WERI-Rb-1 (cell line): ENCODE measurements at regions not wholly inside any gene's neighbourhood (a gene's known extent, or its start where the extent isn't known, plus 50 kb on each side); places are given as distances from the start of the nearest gene placed in this dataset.
"Not testable (repeated sequence)": the region's sequence is repeated elsewhere in the genome, so short reads cannot be mapped to it uniquely, and the experiment has no call there.

Experiments used
- DNase-seq: peaks from one replicate; pipeline ENCODE4 v3.0.0-alpha.2; 2020
- H3K27ac ChIP-seq: fragments of 250-450 bp; sonication (Bioruptor Pico); 2 replicates; pipeline ENCODE4 v1.5.1; 2020; ENCODE audit warnings: mild to moderate bottlenecking, moderate library complexity
- H3K27me3 ChIP-seq: fragments of 250-450 bp; sonication (Bioruptor Pico); 2 replicates; pipeline ENCODE4 v1.5.1; 2021; ENCODE audit warnings: mild to moderate bottlenecking, low read depth, moderate library complexity; ENCODE audit not compliant: insufficient read depth, severe bottlenecking
- H3K36me3 ChIP-seq: fragments of 250-450 bp; sonication (Bioruptor Pico); 2 replicates; pipeline ENCODE4 v1.5.1; 2020; ENCODE audit warnings: mild to moderate bottlenecking, moderate library complexity
- H3K4me3 ChIP-seq: 2 replicates; pipeline ENCODE4 v1.5.1; 2011; ENCODE audit warnings: low read depth, mild to moderate bottlenecking, control low read depth, low read length
- H3K9me3 ChIP-seq: fragments of 250-450 bp; sonication (Bioruptor Pico); 2 replicates; pipeline ENCODE4 v1.5.1; 2021; ENCODE audit warnings: mild to moderate bottlenecking, moderate library complexity; ENCODE audit not compliant: severe bottlenecking
- TF ChIP-seq, protein P1 (sequence below): IDR thresholded peaks from 2 replicates; pipeline ENCODE4 v1.5.1; 2011; ENCODE audit warnings: low read depth, mild to moderate bottlenecking, control low read depth, inconsistent platforms, low read length

DNA sequence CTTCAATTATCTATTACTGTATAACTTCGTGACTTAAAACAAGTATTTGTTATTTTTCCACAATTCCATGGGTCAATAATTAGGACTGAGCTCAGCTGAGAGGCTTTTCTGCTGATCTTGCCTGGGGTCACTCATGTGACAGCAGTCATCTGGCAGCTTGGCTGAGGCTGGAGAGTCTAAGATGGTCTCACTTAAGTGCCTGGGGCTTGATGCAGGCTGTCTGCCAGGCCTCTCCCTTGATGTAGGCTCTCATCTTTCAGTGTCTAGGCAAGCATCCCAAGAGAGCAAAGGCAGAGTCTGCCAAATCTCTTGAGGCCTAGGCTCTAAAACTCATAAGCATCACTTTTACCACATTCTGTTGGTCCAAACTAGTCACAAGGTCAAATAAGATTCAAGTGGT lies 93.2 kb downstream of the NKX2-1 start:
- Histone ChIP-seq H3K27me3 (peaks cover 57% of the 10 kb centered on the region), H3K27ac (no peak overlapping the region), H3K36me3 (no peaks in the 10 kb centered on the region), H3K9me3 (no peaks in the 10 kb centered on the region), H3K4me3 (no peak overlapping the region)
- TF ChIP-seq, protein P1, sequence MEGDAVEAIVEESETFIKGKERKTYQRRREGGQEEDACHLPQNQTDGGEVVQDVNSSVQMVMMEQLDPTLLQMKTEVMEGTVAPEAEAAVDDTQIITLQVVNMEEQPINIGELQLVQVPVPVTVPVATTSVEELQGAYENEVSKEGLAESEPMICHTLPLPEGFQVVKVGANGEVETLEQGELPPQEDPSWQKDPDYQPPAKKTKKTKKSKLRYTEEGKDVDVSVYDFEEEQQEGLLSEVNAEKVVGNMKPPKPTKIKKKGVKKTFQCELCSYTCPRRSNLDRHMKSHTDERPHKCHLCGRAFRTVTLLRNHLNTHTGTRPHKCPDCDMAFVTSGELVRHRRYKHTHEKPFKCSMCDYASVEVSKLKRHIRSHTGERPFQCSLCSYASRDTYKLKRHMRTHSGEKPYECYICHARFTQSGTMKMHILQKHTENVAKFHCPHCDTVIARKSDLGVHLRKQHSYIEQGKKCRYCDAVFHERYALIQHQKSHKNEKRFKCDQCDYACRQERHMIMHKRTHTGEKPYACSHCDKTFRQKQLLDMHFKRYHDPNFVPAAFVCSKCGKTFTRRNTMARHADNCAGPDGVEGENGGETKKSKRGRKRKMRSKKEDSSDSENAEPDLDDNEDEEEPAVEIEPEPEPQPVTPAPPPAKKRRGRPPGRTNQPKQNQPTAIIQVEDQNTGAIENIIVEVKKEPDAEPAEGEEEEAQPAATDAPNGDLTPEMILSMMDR: no peak
- DNase-seq: no peak

DNA sequence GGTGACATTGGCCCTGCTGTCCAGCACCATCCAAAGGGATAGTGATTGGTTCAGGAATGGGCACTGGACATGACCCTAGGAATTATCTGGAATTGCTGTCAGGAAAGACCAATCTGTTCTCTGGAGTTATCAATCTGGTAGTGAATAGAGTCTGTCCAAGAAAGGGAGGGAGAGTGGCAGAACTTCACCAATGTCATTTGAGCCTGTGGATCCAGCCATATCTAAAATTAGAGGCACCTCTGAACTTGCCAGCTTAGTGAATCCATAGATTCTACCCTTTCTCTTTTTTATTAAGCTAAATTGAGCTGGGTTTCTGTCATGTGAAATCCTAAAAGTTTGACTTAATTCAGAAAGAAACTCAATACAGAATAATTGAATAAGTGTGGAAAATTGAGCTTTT lies 93.9 kb downstream of the NKX2-1 start:
- TF ChIP-seq, protein P1: no peak
- no peak overlapping the region for H3K27ac ChIP-seq
- peaks cover 60% of the 10 kb centered on the region for H3K27me3 ChIP-seq
- no peaks in the 10 kb centered on the region for H3K36me3 ChIP-seq
- H3K9me3 ChIP-seq: no peaks in the 10 kb centered on the region
- no peak for DNase-seq
- H3K4me3 ChIP-seq: no peak overlapping the region

DNA sequence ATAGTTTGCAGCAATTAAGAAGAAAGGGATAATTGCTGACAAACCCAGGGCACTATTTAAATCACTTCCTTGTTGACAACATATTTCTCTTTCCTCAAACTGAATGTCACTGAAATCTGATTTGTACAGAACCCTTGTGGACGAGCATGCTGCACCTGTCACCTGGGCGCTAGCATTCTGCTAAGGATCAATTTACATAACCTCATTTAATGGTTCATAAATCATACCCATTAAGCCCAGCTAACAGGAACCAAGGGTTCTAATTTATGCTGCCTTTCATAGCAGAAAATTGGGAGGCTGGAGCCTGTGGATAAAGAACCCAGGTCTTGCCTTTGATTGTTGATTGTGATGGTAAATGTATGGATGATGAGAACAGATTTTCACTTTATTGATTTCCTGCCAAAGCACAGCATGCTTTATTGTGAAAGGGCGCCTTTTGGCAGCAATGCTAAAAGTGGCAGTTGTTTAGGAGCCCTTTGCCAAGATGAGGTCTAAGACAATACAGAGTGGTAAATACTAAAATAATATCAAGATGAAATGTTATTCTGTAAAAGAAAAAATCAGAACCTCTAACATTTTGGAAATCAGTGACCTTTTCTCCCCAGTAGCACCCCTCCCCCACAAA lies 95.4 kb downstream of the NKX2-1 start:
- DNase-seq: no peak
- Histone ChIP-seq H3K27ac (no peak overlapping the region), H3K27me3 (peaks cover 56% of the 10 kb centered on the region), H3K36me3 (no peaks in the 10 kb centered on the region), H3K9me3 (no peaks in the 10 kb centered on the region), H3K4me3 (no peak overlapping the region)
- TF ChIP-seq, protein P1: no peak

DNA sequence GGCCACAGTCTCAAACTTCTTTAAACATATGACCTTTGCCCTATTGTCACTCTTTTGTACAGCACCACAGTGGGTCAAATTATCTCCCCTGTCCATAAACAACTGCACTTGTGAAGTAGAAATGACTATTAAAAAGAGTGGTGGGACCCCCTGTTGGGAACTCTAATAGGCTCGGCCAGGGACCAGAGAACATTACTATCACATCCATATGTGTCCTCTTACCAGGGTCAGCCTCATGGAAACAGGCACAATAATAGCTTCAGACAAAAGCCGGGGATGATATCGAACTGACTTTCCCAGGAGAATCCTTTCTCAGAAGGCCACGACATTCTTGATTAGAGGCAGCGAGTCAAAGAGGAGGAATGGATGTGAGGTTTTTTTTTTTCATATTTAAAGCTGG lies 96.6 kb downstream of the NKX2-1 start:
- Histone ChIP-seq H3K27me3 (peaks cover 52% of the 10 kb centered on the region), H3K9me3 (no peaks in the 10 kb centered on the region), H3K4me3 (no peak overlapping the region), H3K27ac (no peak overlapping the region), H3K36me3 (no peaks in the 10 kb centered on the region)
- TF ChIP-seq, protein P1: no peak
- DNase-seq: no peak

DNA sequence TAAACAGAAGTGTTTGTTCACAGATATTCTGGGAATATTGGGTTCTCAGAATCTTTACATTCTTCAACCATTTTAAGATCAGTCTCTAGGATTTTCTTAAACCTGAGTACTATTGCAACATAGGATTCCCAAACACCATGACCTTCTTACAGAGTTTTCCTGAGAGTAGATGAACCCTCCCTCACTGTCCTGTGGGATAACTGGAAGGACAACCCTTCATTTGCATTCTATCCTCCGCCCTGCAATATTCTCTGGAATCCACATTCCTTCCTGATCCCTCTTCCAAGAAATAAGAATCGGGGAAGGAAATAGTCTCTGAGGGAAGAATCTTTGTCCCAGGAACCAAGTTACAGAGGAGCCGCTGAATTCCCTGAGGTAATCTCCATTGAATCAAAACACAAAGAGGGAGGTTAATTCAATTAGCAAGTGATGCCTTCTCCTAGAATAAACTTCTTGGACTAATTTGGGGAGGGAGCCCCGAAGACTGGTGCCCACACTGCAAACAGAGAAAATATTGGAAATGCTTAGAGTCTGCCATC lies 99.8 kb upstream of the MBIP start:
- Histone ChIP-seq H3K36me3 (no peaks in the 10 kb centered on the region), H3K4me3 (no peak overlapping the region), H3K27ac (no peak overlapping the region), H3K9me3 (peaks cover 2% of the 10 kb centered on the region), H3K27me3 (peaks cover 34% of the 10 kb centered on the region)
- no peak for DNase-seq
- TF ChIP-seq, protein P1: no peak

DNA sequence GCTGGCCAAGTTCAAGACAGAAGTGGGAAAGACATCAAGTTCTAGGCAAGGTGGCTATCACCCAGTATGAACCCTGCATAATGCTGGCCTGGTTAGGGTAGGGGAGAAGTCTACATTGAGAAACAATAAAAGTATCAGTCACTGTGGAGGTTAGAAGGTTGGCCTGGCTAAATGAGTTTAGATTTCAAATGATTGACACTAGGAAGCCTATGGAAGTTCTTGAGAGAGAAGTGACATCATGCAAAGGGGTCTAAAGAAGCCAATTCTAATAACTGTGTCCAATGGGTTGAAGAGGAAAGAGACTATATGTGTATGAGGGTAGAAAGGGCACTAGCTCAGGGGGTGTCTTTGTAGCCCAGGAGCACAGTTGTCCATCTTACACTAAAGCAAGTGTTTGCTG lies 98.5 kb upstream of the MBIP start:
- TF ChIP-seq, protein P1: no peak
- Histone ChIP-seq H3K27me3 (peaks cover 28% of the 10 kb centered on the region), H3K9me3 (peaks cover 2% of the 10 kb centered on the region), H3K27ac (no peak overlapping the region), H3K4me3 (no peak overlapping the region), H3K36me3 (no peaks in the 10 kb centered on the region)
- DNase-seq: no peak

DNA sequence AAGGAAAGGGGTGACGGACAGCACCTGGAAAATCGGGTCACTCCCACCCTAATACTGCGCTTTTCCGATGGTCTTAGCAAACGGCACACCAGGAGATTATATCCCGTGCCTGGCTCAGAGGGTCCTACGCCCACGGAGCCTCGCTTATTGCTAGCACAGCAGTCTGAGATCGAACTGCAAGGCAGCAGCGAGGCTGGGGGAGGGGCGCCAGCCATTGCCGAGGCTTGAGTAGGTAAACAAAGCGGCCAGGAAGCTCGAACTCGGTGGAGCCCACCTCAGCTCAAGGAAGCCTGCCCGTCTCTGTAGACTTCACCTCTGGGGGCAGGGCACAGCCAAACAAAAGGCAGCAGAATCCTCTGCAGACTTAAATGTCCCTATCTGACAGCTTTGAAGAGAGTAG lies 91.5 kb upstream of the MBIP start:
- H3K9me3 ChIP-seq, DNase-seq, H3K27ac ChIP-seq, H3K36me3 ChIP-seq, H3K4me3 ChIP-seq, H3K27me3 ChIP-seq: not testable (repeated sequence)
